CMK (cell line): ENCODE measurements at regions not wholly inside any gene's neighbourhood (a gene's known extent, or its start where the extent isn't known, plus 50 kb on each side); places are given as distances from the start of the nearest gene placed in this dataset.
"Not testable (repeated sequence)": the region's sequence is repeated elsewhere in the genome, so short reads cannot be mapped to it uniquely, and the experiment has no call there.

Experiments
- DNase-seq: peaks from one replicate; pipeline ENCODE4 v3.0.0-alpha.2; 2010; ENCODE audit warnings: low read depth

- DNase-seq: no peak
These were observed 158.9 kb downstream of the PCTP start for GRCh38 chr17:55909776-55910175.

DNA sequence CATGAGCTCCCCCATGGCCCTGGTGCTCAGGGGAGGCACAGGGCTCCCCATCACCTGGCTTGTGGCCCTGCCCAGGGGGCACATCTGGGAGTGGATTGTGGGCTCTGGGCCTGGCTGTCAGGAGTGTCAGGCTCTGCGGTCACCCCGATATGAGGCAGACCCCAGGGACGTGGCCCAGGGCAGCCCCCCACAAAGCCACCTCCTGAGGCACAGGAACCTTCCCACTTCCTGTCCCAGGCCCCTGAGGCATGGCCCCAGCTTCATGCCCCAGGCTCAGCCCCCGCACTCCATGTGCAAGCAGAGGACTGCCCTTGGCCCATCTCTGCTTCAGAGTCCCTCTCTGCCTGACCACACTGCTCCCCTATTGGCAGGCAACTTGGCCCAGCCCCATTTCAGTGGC, 160.3 kb downstream of the PCTP start:
- no peak for DNase-seq

DNA sequence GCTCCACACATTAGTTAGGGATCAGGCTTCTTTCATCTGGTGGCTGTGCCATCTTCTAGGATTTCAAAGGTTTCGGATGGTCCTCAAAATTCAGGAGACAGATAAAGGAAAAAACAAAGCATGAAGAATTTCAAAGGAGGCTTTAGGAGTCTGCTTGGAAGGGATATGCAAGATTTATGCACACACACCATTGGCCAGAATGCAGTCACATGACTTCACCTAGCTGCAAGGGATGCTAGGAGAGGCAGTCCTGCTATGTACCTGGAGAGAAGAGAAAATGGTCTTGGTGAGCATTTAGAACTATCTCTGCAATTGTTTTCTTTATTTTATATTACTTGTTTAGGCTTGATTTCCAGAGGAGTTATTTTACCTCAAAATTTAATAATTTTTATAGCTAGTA, 174.6 kb downstream of the PCTP start:
- DNase-seq: no peak

- DNase-seq: no peak
These were observed 175.6 kb downstream of the PCTP start for GRCh38 chr17:55926276-55926990.

DNA sequence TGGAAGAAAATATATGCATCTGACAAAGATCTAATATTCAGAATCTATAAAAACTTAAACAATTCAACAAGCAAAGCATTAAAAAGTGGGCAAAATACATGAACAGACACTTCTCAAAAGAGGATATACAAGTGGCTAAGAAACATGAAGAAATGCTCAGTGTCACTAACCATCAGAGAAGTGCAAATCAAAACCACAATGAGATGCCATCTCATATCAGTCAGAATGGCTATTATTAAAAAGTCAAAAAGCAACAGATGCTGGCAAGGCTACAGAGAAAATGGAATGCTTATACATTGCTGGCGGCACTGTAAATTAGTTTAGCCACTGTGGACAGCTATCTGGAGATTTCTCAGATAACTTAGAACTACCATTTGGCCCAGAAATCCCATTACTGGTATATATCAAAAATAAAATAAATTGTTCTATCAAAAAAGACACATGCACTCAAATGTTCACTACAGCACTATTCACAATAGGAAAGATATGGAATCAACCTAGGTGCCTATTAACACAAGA, 179.5 kb downstream of the PCTP start:
- no peak for DNase-seq

GRCh38 chr17:55931446-55931845, 180.6 kb downstream of the PCTP start:
- DNase-seq: no peak

- no peak for DNase-seq
These were observed 182.1 kb downstream of the PCTP start for GRCh38 chr17:55932973-55933372.

DNA sequence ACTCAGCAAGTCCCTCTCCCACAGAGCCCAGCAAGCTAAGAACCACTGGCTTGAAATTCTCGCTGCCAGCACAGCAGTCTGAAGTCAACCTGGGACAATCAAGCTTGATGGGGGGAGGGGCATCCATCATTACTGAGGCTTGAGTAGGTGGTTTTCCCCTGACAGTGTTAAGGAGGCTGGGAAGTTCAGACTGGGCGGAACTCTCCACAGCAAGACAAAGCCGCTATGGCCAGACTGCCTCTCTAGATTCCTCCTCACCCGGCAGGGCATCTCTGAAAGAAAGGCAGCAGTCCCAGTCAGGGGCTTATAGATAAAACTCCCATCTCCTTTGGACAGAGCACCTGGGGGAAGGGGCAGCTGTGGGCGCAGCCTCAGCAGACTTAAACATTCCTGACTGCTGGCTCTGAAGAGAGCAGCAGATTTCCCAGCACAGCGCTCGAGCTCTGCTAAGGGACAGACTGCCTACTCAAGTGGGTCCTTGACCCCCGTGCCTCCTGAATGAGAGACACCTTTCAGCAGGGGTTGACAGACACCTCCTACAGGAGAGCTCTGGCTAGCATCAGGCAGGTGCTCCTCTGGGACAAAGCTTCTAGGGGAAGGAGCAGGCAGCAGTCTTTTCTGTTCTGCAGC, 188.4 kb downstream of the PCTP start:
- not testable (repeated sequence) for DNase-seq

GRCh38 chr17:55959756-55960155, 193.5 kb upstream of the ANKFN1 start:
- DNase-seq: no peak

GRCh38 chr17:55961386-55961785, 191.9 kb upstream of the ANKFN1 start:
- no peak for DNase-seq

DNA sequence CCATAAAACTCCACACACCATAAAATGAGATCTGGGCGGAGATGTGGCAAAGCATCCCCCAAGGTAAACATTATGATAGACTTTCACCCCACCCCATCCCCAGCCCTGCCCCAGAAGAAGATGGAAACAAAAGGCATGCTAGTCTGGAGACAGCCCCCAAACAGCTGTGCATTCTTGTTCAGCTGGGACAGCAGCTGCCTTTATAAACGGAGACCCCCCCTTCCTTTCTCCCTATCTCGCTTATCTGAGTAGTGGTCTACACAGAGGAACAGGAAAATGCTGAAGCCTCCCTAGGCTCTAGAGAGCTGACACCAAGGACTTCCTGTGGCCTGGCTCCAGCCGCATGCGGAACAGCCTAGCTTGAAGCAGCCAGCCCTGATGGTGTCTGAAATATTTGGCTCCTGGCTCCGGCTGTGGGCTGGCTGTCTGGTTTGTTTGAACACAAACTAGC, 190.3 kb upstream of the ANKFN1 start:
- DNase-seq: no peak

DNA sequence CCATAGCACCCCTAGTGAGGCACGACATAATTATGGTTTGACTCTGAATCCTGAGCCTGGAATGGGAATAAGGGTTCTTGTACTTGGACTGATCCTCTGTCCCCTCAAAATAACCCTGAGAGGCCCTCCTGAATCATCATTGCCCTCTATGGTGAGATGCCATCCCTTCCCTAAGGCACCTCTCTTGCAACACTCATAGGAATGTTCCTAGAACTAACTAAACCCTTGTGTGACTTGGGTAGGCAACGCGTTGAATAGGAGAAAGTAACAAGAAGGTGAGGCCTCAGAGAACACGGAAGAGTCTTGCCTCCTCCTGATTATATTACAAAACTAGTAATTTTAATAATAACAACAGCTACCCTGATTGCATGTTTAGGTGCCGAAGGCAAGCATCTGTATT, 189.1 kb upstream of the ANKFN1 start:
- no peak for DNase-seq

DNA sequence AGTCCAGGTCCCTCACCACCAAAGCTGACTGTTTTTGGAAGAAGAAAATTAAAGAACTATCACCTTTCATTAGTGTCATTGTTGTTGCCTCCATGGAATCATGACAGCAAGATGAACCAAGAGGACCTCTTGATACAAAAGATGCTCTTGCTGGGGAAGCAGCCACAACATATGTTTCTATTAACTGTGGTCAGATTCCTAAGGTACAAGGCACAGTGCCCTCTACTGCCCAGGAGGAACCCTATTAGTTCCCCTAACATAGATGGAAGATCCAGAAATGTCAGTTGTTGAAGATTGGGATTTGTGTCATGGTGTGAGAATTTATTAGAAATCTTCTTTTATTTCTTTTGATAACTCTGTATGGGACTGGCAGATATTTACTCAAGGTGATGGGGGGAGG, 188.2 kb upstream of the ANKFN1 start:
- no peak for DNase-seq

GRCh38 chr17:55969562-55970324, 183.5 kb upstream of the ANKFN1 start:
- no peak for DNase-seq

DNA sequence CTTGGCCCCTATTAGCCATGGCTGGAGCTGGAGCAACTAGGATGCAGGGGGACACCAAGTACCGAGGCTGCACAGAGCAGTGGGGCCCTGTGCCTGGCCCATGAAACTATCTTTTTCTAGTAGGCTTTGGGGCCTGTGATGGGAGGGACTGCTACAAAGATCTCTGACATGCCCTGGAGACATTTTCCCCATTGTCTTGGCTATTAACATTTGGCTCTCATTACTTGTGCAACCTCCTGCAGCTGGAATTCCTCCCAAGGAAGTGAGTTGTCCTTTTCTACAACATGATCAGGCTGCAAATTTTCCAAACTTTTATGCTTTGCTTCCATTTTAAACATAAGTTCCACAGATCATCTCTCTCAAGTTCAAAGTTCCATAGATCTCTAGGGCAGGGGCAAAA, 174.7 kb upstream of the ANKFN1 start:
- no peak for DNase-seq

- no peak for DNase-seq
These were observed 170.2 kb upstream of the ANKFN1 start for GRCh38 chr17:55983096-55983495.

DNA sequence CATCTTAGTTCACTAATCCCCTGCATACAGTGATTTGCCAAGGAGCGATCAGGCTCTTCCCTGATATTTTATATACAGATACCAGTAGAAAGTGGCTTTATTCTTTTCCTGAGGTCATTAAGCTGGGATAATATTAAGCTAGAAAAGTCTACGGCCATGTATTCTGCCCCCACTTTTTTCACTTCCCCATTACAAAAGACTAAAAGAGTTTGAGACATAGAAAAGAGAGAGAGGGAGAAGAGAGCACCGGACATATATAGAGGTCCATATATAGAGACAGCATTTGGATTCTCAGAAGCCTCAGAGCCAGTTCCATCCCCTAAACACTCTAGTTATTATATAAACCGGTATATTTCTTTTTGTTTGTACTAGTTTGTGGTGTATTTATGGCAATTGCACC, 166.5 kb upstream of the ANKFN1 start:
- DNase-seq: no peak

DNA sequence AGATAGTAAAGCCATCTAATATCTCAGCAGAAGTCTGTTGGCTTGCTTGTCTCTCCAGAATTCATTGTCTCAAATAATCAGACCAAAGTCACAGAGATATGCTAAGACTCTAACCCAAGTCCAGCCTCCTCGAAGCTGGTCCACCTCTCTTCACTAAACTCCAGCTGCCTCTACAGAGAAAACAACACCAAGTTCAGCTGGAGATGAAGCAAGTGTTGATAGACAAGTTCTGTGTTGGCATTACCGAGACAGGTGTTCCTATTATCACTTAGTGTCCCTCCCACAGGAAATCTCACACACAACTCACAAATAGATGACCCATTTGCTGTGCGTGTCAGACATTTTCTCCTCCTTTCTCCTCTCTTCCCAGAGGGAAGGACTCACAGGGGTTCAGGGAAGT, 164.4 kb upstream of the ANKFN1 start:
- no peak for DNase-seq

DNA sequence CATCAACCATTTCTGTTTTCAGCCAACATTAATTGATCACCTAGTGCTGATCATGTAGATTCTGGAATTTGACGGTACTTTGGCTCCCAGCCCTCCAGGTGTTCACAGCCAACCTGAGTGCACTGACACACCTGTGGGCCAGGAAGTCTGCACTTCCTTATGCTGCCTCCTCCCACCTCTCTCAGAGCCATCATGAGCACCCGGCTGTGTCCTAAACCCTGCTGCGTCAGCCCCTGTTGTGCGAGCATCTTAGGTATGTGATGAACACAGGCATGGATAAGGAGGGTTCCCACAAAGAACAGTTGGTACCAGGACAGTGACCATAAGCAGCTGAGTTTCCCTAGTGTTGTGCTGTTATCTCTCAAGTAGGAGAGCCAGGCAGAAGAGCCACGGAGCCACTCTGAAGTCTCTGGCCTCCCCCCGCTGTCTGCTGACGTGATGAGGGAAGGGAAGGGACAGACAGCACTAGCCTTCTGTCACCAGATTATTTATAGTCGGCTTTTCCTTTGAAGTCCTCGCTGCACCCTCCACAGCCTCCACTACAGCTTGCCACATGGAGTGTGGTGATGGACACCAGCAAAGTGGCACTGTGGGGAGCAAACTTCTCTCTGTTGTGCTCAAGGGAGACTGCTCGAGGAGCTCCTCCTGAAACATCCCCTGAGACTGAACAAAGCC, 162.8 kb upstream of the ANKFN1 start:
- DNase-seq: no peak

GRCh38 chr17:55996826-55997225, 156.4 kb upstream of the ANKFN1 start:
- no peak for DNase-seq

- DNase-seq: no peak
These were observed 152.9 kb upstream of the ANKFN1 start for GRCh38 chr17:56000411-56000810.

- not testable (repeated sequence) for DNase-seq
These were observed 150.6 kb upstream of the ANKFN1 start for GRCh38 chr17:56002656-56003055.
